HEK293 (cell line): ENCODE measurements at regions not wholly inside any gene's neighbourhood (a gene's known extent, or its start where the extent isn't known, plus 50 kb on each side); places are given as distances from the start of the nearest gene placed in this dataset.

ENCODE experiments used
- CTCF ChIA-PET: fragments of 350-600 bp; formaldehyde crosslinking; extraction: SDS; loops from one replicate; lab custom pipeline; 2021; ENCODE audit warnings: antibody characterized with exemption; lab: Yijun Ruan, JAX
- POLR2A ChIA-PET: fragments of 300-600 bp; formaldehyde crosslinking; extraction: SDS; loops from one replicate; lab custom pipeline; 2020; ENCODE audit warnings: antibody characterized with exemption, inconsistent platforms; lab: Yijun Ruan, JAX
- H3K27ac ChIP-seq: fragments of 200-500 bp; sonication (Bioruptor generic); 2 replicates; pipeline ENCODE4 v1.5.1; 2014; ENCODE audit warnings: low read depth, low read length, control low read depth, inconsistent platforms; ENCODE audit errors: extremely low read depth
- H3K36me3 ChIP-seq, 2 experiments: fragments of 200-500 bp in 1 of 2; sonication (Bioruptor generic) in 1 of 2; 1 replicate in 1 of 2; 2 replicates in 1 of 2; pipeline ENCODE4 v1.5.1; 2014 to 2017; ENCODE audit warnings: inconsistent platforms in 2 of 2, low read length in 2 of 2; ENCODE audit not compliant: control insufficient read depth in 2 of 2, insufficient read depth in 1 of 2
- H3K4me1 ChIP-seq: fragments of 200-500 bp; sonication (Bioruptor generic); 2 replicates; pipeline ENCODE4 v1.5.1; 2014; ENCODE audit warnings: mild to moderate bottlenecking, low read length, inconsistent platforms; ENCODE audit not compliant: control insufficient read depth, insufficient read depth
- H3K4me3 ChIP-seq: 2 replicates; pipeline ENCODE4 v1.5.1; 2011; ENCODE audit warnings: low read depth, mild to moderate bottlenecking, control low read depth, low read length, moderate library complexity
- H3K9me3 ChIP-seq: fragments of 200-500 bp; sonication (Bioruptor generic); 2 replicates; pipeline ENCODE4 v1.5.1; 2014; ENCODE audit warnings: low read depth, low read length, inconsistent platforms; ENCODE audit not compliant: control insufficient read depth, insufficient read depth
- FEZF1 ChIP-seq: fragments of 450-650 bp; formaldehyde crosslinking; IDR thresholded peaks from 2 replicates; pipeline ENCODE4 v1.5.1; 2016; ENCODE audit warnings: missing biosample characterization, missing genetic modification characterization
- GFI1B ChIP-seq: fragments of 450-650 bp; formaldehyde crosslinking; IDR thresholded peaks from 2 replicates; pipeline ENCODE4 v1.5.1; 2016; ENCODE audit warnings: missing biosample characterization, missing genetic modification characterization
- SP2 ChIP-seq: fragments of 450-650 bp; formaldehyde crosslinking; IDR thresholded peaks from 2 replicates; pipeline ENCODE4 v1.5.1; 2016; ENCODE audit warnings: missing biosample characterization, missing genetic modification characterization
- ZBTB21 ChIP-seq: fragments of 450-650 bp; formaldehyde crosslinking; IDR thresholded peaks from 2 replicates; pipeline ENCODE4 v1.5.1; 2017; ENCODE audit warnings: missing biosample characterization, missing genetic modification characterization
- ZNF2 ChIP-seq: fragments of 450-650 bp; formaldehyde crosslinking; IDR thresholded peaks from 2 replicates; pipeline ENCODE4 v1.5.1; 2016; ENCODE audit warnings: missing biosample characterization, missing genetic modification characterization
- ZNF24 ChIP-seq: fragments of 450-650 bp; formaldehyde crosslinking; IDR thresholded peaks from 2 replicates; pipeline ENCODE4 v1.5.1; 2016; ENCODE audit warnings: missing biosample characterization, missing genetic modification characterization
- ZNF311 ChIP-seq: fragments of 450-650 bp; formaldehyde crosslinking; IDR thresholded peaks from 2 replicates; pipeline ENCODE4 v1.5.1; 2017; ENCODE audit warnings: missing biosample characterization, missing genetic modification characterization, borderline replicate concordance
- ZNF37A ChIP-seq: fragments of 450-650 bp; IDR thresholded peaks from 2 replicates; pipeline ENCODE4 v1.5.1; 2018; ENCODE audit warnings: missing biosample characterization, missing genetic modification characterization
- ZNF391 ChIP-seq: fragments of 450-650 bp; formaldehyde crosslinking; IDR thresholded peaks from 2 replicates; pipeline ENCODE4 v1.5.1; 2016; ENCODE audit warnings: low read depth, missing biosample characterization, missing genetic modification characterization, borderline replicate concordance
- ZNF433 ChIP-seq: fragments of 450-650 bp; formaldehyde crosslinking; IDR thresholded peaks from 2 replicates; pipeline ENCODE4 v1.5.1; 2016; ENCODE audit warnings: missing biosample characterization, missing genetic modification characterization, low read depth
- ZNF560 ChIP-seq: fragments of 450-650 bp; formaldehyde crosslinking; IDR thresholded peaks from 2 replicates; pipeline ENCODE4 v1.5.1; 2017; ENCODE audit warnings: missing biosample characterization, missing genetic modification characterization, borderline replicate concordance
- ZNF623 ChIP-seq: fragments of 450-650 bp; formaldehyde crosslinking; IDR thresholded peaks from 2 replicates; pipeline ENCODE4 v1.5.1; 2016; ENCODE audit warnings: missing biosample characterization, missing genetic modification characterization
- ZNF777 ChIP-seq: fragments of 450-650 bp; formaldehyde crosslinking; IDR thresholded peaks from 2 replicates; pipeline ENCODE4 v1.5.1; 2017; ENCODE audit warnings: missing biosample characterization, missing genetic modification characterization, borderline replicate concordance
- ZSCAN16 ChIP-seq: fragments of 450-650 bp; formaldehyde crosslinking; IDR thresholded peaks from 2 replicates; pipeline ENCODE4 v1.5.1; 2016; ENCODE audit warnings: missing biosample characterization, missing genetic modification characterization
- ZSCAN23 ChIP-seq: fragments of 450-650 bp; formaldehyde crosslinking; IDR thresholded peaks from 2 replicates; pipeline ENCODE4 v1.5.1; 2016; ENCODE audit warnings: missing biosample characterization, missing genetic modification characterization
- TF ChIP-seq, protein P1 (sequence below): fragments of 450-650 bp; formaldehyde crosslinking; IDR thresholded peaks from 2 replicates; pipeline ENCODE4 v1.5.1; 2016; ENCODE audit warnings: missing biosample characterization, missing genetic modification characterization
- TF ChIP-seq, protein P2 (sequence below): fragments of 450-650 bp; formaldehyde crosslinking; IDR thresholded peaks from 2 replicates; pipeline ENCODE4 v1.5.1; 2016; ENCODE audit warnings: missing biosample characterization, missing genetic modification characterization
- TF ChIP-seq, protein P3 (sequence below): IDR thresholded peaks from 2 replicates; pipeline ENCODE4 v1.6.1; 2011; ENCODE audit warnings: mild to moderate bottlenecking, low read depth, low read length, borderline replicate concordance
- TF ChIP-seq, protein P4 (sequence below): fragments of 450-650 bp; formaldehyde crosslinking; conservative IDR thresholded peaks from 2 replicates; pipeline ENCODE4 v1.5.1; 2016; ENCODE audit warnings: low read depth, missing biosample characterization, missing genetic modification characterization
- TF ChIP-seq, protein P5 (sequence below): fragments of 450-650 bp; formaldehyde crosslinking; IDR thresholded peaks from 2 replicates; pipeline ENCODE4 v1.5.1; 2016; ENCODE audit warnings: missing biosample characterization, missing genetic modification characterization, low read depth
- TF ChIP-seq, protein P6 (sequence below): fragments of 450-650 bp; formaldehyde crosslinking; IDR thresholded peaks from 2 replicates; pipeline ENCODE4 v1.5.1; 2017; ENCODE audit warnings: missing biosample characterization, missing genetic modification characterization

DNA sequence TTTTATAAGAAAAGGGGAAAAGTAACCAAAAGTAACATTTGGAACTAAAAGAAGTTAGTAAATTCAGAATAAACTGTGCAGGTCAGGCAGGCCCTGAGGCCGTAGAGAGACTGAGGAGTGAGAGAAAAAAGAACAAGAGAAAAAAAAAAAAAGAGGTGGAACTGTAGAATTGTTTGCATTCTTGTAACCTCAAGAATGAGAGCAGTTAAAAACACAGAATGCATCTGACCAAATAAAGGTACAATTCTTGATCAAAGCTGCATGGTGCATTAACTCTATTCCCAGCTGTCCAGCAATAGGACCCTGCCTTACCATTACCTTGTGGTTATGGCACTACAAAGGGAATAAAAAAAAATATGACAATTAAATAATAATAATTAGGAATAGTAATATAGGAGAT is 170.1 kb upstream of the SEMA3A start:
- ChIA-PET CTCF (interaction anchor here (0.7 kb wide), 1 partner anchor 52 kb away, joined by 5 read pairs; no protein-coding TSS in a partner anchor), POLR2A (no interaction called here)
- Histone ChIP-seq H3K36me3 (no peaks in the 10 kb centered on the region), H3K27ac (no peak overlapping the region), H3K9me3 (no peaks in the 10 kb centered on the region), H3K4me3 (no peak overlapping the region), H3K4me1 (no peaks in the 10 kb centered on the region)
- TF ChIP-seq ZNF777 (tag by site-specific recombination): no peak
- TF ChIP-seq, protein P1, sequence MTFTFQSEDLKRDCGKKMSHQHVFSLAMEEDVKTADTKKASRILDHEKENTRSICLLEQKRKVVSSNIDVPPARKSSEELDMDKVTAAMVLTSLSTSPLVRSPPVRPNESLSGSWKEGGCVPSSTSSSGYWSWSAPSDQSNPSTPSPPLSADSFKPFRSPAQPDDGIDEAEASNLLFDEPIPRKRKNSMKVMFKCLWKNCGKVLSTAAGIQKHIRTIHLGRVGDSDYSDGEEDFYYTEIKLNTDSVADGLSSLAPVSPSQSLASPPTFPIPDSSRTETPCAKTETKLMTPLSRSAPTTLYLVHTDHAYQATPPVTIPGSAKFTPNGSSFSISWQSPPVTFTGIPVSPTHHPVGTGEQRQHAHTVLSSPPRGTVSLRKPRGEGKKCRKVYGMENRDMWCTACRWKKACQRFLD (tag by site-specific recombination): no peak
- no peak for TF ChIP-seq ZNF560 (tag by site-specific recombination)

DNA sequence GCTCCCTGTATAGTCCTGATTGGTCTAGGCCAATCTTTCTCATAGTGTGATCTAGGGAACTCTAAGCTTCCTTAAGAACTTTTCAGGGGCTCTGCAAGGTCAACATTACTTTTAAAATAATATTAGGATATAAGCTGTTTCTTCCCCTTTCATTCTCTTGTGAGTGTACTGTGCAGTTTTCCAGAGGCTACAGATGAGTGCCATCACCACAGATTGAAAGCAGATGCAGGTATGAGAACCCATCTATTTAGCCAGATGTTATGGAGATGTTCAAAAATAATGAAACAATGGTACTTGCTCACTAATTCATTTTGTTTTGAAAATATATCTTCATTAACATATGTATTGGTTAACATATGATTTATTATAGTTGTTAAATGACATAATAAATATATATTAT is 169.2 kb upstream of the SEMA3A start:
- POLR2A ChIA-PET: no interaction called here
- H3K9me3 ChIP-seq: no peaks in the 10 kb centered on the region
- H3K4me3 ChIP-seq: no peak overlapping the region
- TF ChIP-seq SP2 (no peak), GFI1B (no peak), ZNF311 (tag by site-specific recombination) (no peak), ZNF391 (tag by site-specific recombination) (no peak), FEZF1 (tag by site-specific recombination) (no peak), ZNF37A (tag by site-specific recombination) (no peak), ZBTB21 (tag by site-specific recombination) (no peak), ZNF623 (tag by site-specific recombination) (no peak), ZSCAN16 (no peak), ZNF24 (tag by site-specific recombination) (no peak), ZNF433 (tag by site-specific recombination) (no peak), ZNF2 (tag by site-specific recombination) (no peak), ZSCAN23 (tag by site-specific recombination) (no peak)
- TF ChIP-seq, protein P2, sequence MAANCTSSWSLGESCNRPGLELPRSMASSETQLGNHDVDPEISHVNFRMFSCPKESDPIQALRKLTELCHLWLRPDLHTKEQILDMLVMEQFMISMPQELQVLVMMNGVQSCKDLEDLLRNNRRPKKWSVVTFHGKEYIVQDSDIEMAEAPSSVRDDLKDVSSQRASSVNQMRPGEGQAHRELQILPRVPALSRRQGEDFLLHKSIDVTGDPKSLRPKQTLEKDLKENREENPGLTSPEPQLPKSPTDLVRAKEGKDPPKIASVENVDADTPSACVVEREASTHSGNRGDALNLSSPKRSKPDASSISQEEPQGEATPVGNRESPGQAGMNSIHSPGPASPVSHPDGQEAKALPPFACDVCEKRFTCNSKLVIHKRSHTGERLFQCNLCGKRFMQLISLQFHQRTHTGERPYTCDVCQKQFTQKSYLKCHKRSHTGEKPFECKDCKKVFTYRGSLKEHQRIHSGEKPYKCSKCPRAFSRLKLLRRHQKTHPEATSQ (tag by site-specific recombination): no peak
- TF ChIP-seq, protein P3, sequence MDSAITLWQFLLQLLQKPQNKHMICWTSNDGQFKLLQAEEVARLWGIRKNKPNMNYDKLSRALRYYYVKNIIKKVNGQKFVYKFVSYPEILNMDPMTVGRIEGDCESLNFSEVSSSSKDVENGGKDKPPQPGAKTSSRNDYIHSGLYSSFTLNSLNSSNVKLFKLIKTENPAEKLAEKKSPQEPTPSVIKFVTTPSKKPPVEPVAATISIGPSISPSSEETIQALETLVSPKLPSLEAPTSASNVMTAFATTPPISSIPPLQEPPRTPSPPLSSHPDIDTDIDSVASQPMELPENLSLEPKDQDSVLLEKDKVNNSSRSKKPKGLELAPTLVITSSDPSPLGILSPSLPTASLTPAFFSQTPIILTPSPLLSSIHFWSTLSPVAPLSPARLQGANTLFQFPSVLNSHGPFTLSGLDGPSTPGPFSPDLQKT: no peak
- TF ChIP-seq, protein P4, sequence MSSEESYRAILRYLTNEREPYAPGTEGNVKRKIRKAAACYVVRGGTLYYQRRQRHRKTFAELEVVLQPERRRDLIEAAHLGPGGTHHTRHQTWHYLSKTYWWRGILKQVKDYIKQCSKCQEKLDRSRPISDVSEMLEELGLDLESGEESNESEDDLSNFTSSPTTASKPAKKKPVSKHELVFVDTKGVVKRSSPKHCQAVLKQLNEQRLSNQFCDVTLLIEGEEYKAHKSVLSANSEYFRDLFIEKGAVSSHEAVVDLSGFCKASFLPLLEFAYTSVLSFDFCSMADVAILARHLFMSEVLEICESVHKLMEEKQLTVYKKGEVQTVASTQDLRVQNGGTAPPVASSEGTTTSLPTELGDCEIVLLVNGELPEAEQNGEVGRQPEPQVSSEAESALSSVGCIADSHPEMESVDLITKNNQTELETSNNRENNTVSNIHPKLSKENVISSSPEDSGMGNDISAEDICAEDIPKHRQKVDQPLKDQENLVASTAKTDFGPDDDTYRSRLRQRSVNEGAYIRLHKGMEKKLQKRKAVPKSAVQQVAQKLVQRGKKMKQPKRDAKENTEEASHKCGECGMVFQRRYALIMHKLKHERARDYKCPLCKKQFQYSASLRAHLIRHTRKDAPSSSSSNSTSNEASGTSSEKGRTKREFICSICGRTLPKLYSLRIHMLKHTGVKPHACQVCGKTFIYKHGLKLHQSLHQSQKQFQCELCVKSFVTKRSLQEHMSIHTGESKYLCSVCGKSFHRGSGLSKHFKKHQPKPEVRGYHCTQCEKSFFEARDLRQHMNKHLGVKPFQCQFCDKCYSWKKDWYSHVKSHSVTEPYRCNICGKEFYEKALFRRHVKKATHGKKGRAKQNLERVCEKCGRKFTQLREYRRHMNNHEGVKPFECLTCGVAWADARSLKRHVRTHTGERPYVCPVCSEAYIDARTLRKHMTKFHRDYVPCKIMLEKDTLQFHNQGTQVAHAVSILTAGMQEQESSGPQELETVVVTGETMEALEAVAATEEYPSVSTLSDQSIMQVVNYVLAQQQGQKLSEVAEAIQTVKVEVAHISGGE (tag by site-specific recombination): no peak
- TF ChIP-seq, protein P1 (tag by site-specific recombination): no peak
- TF ChIP-seq, protein P5, sequence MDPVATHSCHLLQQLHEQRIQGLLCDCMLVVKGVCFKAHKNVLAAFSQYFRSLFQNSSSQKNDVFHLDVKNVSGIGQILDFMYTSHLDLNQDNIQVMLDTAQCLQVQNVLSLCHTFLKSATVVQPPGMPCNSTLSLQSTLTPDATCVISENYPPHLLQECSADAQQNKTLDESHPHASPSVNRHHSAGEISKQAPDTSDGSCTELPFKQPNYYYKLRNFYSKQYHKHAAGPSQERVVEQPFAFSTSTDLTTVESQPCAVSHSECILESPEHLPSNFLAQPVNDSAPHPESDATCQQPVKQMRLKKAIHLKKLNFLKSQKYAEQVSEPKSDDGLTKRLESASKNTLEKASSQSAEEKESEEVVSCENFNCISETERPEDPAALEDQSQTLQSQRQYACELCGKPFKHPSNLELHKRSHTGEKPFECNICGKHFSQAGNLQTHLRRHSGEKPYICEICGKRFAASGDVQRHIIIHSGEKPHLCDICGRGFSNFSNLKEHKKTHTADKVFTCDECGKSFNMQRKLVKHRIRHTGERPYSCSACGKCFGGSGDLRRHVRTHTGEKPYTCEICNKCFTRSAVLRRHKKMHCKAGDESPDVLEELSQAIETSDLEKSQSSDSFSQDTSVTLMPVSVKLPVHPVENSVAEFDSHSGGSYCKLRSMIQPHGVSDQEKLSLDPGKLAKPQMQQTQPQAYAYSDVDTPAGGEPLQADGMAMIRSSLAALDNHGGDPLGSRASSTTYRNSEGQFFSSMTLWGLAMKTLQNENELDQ (tag by site-specific recombination): no peak
- TF ChIP-seq, protein P6, sequence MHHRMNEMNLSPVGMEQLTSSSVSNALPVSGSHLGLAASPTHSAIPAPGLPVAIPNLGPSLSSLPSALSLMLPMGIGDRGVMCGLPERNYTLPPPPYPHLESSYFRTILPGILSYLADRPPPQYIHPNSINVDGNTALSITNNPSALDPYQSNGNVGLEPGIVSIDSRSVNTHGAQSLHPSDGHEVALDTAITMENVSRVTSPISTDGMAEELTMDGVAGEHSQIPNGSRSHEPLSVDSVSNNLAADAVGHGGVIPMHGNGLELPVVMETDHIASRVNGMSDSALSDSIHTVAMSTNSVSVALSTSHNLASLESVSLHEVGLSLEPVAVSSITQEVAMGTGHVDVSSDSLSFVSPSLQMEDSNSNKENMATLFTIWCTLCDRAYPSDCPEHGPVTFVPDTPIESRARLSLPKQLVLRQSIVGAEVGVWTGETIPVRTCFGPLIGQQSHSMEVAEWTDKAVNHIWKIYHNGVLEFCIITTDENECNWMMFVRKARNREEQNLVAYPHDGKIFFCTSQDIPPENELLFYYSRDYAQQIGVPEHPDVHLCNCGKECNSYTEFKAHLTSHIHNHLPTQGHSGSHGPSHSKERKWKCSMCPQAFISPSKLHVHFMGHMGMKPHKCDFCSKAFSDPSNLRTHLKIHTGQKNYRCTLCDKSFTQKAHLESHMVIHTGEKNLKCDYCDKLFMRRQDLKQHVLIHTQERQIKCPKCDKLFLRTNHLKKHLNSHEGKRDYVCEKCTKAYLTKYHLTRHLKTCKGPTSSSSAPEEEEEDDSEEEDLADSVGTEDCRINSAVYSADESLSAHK (tag by site-specific recombination): no peak
- CTCF ChIA-PET: interaction anchor here (0.8 kb wide), 1 partner anchor 659 kb away, joined by 3 read pairs; no protein-coding TSS in a partner anchor
- H3K27ac ChIP-seq: no peak overlapping the region
- no peaks in the 10 kb centered on the region for H3K36me3 ChIP-seq
- no peaks in the 10 kb centered on the region for H3K4me1 ChIP-seq
